Kidney (tissue), 13 donors: ENCODE measurements at regions not wholly inside any gene's neighbourhood (a gene's known extent, or its start where the extent isn't known, plus 50 kb on each side); places are given as distances from the start of the nearest gene placed in this dataset.

ENCODE experiments used
- DNase-seq, 5 donors: peaks; one replicate each; pipeline ENCODE4 v3.0.0-alpha.2; 2013 to 2020
- FAIRE-seq: peaks from 2 replicates; lab custom pipeline; 2012; peaks lifted over from hg19 to GRCh38; lab: Jason Lieb, UNC
- H3K27ac ChIP-seq, 2 donors: one replicate each; pipeline ENCODE4 v1.7.0; 2013; ENCODE audit warnings: low read depth in 2 of 2, low read length in 2 of 2, inconsistent platforms in 1 of 2
- H3K27me3 ChIP-seq: one replicate; pipeline ENCODE4 v1.7.1; 2013; ENCODE audit warnings: low read length, inconsistent platforms; ENCODE audit not compliant: control insufficient read depth, insufficient read depth
- H3K36me3 ChIP-seq, 3 donors: one replicate each; pipeline versions ENCODE4 v1.7.0 to v1.7.1; 2013; ENCODE audit warnings: low read length in 3 of 3, control low read depth in 1 of 3, inconsistent platforms in 1 of 3; ENCODE audit not compliant: insufficient read depth in 3 of 3, control insufficient read depth in 2 of 3
- H3K4me1 ChIP-seq, 3 donors: one replicate each; pipeline versions ENCODE4 v1.7.0 to v1.7.1; 2013; ENCODE audit warnings: low read length in 3 of 3, inconsistent platforms in 1 of 3, low read depth in 1 of 3; ENCODE audit not compliant: control insufficient read depth in 2 of 3, insufficient read depth in 2 of 3
- H3K4me3 ChIP-seq, 3 donors: one replicate each; pipeline versions ENCODE4 v1.7.0 to v1.8.1; 2013; ENCODE audit warnings: low read length in 3 of 3, control low read depth in 1 of 3, inconsistent platforms in 1 of 3
- H3K9ac ChIP-seq, 3 donors: one replicate each; pipeline versions ENCODE4 v1.7.0 to v1.7.1; 2013; ENCODE audit warnings: low read length in 3 of 3, control low read depth in 1 of 3, inconsistent platforms in 1 of 3
- H3K9me3 ChIP-seq, 3 donors: one replicate each; pipeline versions ENCODE4 v1.7.0 to v1.7.1; 2013; ENCODE audit warnings: low read length in 3 of 3, control low read depth in 1 of 3, inconsistent platforms in 1 of 3; ENCODE audit not compliant: control insufficient read depth in 2 of 3, insufficient read depth in 1 of 3
- CTCF ChIP-seq: IDR thresholded peaks from 3 replicates; pipeline ENCODE4 v1.5.1; 2012; ENCODE audit warnings: mild to moderate bottlenecking, moderate library complexity, borderline replicate concordance; ENCODE audit not compliant: insufficient read depth; ENCODE audit errors: extremely low read depth
- intact Hi-C: fragments of 100-400 bp; cut with DNase I; formaldehyde crosslinking; loops from one replicate; pipeline ENCODE4 v1.11.1; 2022
- donor health status: control.
- donor health status: control.
- donor health status: control.
- donor health status: control.
- donor health status: control.
- donor health status: DM: yes; HTN: yes; CAD: no.
- donor health status: Normal renal cell carcinoma (clear cell type).

DNA sequence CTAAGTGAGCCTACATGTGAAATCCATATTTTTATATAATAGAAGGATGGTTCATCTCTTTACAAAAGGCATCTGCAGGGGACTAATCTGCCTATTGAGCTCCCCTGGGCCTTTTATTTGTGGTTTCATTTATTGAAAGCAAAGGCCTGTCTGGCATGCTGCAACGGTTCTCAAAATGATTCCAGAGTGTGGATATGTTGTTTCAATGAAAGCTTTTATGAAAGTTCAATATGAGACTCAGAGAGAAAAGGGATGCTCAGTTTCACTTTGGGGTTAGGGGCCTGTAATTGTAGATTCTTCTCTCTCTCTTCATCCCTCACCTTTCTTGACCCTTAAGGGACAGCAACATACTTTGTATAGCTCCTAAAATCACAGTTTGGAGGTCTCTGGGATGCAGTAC lies 204.2 kb upstream of the CASK start:
- H3K4me3 ChIP-seq: no peak overlapping the region
- H3K27me3 ChIP-seq: no peaks in the 10 kb centered on the region
- H3K27ac ChIP-seq: no peak overlapping the region
- no peaks in the 10 kb centered on the region for H3K9me3 ChIP-seq
- intact Hi-C loops: no loop called here
- no peak overlapping the region for H3K9ac ChIP-seq
- H3K36me3 ChIP-seq: no peaks in the 10 kb centered on the region
- no peaks in the 10 kb centered on the region for H3K4me1 ChIP-seq
- no peak for TF ChIP-seq CTCF
- DNase-seq (no peak), FAIRE-seq (no peak)

DNA sequence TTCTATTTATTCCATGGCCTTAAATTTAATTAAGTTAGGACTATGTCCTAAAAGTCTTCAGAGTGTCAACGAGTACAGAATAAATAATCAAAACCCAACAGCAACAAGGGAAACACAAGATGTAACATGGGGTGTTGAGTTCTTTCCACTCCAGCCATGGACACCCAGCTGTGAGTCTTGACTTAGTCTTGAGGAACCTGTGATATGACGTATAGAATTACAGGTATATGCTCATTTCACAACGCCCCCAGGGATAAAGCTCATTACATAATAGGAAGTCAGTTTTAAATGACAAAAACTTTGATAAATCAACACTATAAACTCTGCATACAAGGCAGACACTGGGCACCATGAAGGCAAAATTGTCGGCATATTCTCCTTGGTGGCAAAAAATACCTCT lies 200.0 kb upstream of the CASK start:
- TF ChIP-seq CTCF: no peak
- no peaks in the 10 kb centered on the region for H3K9me3 ChIP-seq
- H3K27me3 ChIP-seq: no peaks in the 10 kb centered on the region
- intact Hi-C loops: no loop called here
- no peak overlapping the region for H3K9ac ChIP-seq
- no peak for FAIRE-seq
- no peaks in the 10 kb centered on the region for H3K4me1 ChIP-seq
- H3K4me3 ChIP-seq: no peak overlapping the region
- no peak for DNase-seq
- H3K27ac ChIP-seq: no peak overlapping the region
- H3K36me3 ChIP-seq: no peaks in the 10 kb centered on the region

GRCh38 chrX:42119076-42119475 lies 195.7 kb upstream of the CASK start:
- intact Hi-C loops: no loop called here
- H3K4me3 ChIP-seq: no peak overlapping the region
- H3K27me3 ChIP-seq: no peaks in the 10 kb centered on the region
- TF ChIP-seq CTCF: no peak
- H3K36me3 ChIP-seq: no peaks in the 10 kb centered on the region
- no peak overlapping the region for H3K9ac ChIP-seq
- FAIRE-seq (no peak), DNase-seq (no peak)
- H3K27ac ChIP-seq: no peak overlapping the region
- no peaks in the 10 kb centered on the region for H3K4me1 ChIP-seq
- H3K9me3 ChIP-seq: no peaks in the 10 kb centered on the region

DNA sequence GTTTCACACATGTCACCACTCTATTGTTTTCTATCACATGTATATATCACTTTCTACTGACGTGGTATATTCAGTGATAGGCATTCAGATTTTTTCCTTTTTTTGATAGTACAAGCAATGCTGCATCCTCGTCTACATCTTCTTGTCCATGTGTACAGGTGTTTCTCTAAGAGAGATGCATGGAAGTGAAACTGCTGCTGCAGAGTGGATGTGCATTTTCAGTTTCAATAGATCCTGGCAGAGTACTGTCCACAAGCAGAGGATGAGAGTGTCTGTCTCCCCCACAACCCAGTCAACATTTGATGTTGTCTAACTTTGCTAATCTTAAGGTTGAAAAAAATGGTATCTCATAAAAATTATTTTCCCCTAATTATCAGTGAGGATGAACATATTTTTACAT lies 194.0 kb upstream of the CASK start:
- DNase-seq (no peak), FAIRE-seq (no peak)
- no peaks in the 10 kb centered on the region for H3K36me3 ChIP-seq
- H3K9me3 ChIP-seq: no peaks in the 10 kb centered on the region
- no peaks in the 10 kb centered on the region for H3K4me1 ChIP-seq
- H3K4me3 ChIP-seq: no peak overlapping the region
- no peak for TF ChIP-seq CTCF
- intact Hi-C loops: no loop called here
- no peak overlapping the region for H3K27ac ChIP-seq
- no peak overlapping the region for H3K9ac ChIP-seq
- H3K27me3 ChIP-seq: no peaks in the 10 kb centered on the region
